Endothelial cell of umbilical vein (primary cell): ENCODE measurements at regions not wholly inside any gene's neighbourhood (a gene's known extent, or its start where the extent isn't known, plus 50 kb on each side); places are given as distances from the start of the nearest gene placed in this dataset.
"Not testable (repeated sequence)": the region's sequence is repeated elsewhere in the genome, so short reads cannot be mapped to it uniquely, and the experiment has no call there.

Experiments used
- BruUV-seq: library from RNA; stranded (reverse); fragments of 400-500 nt; replicated peaks from 2 replicates; lab custom pipeline; 2021; lab: Mats Ljungman, UMichigan
- CTCF ChIA-PET: fragments of 300-600, 350-600 bp; sonication (Branson Sonifier 250); formaldehyde crosslinking; loops from one replicate; lab custom pipeline; 2021; ENCODE audit warnings: antibody characterized with exemption, inconsistent platforms; lab: Charles Lee
- POLR2A ChIA-PET: fragments of 300-600, 350-600 bp; sonication (Branson Sonifier 250); formaldehyde crosslinking; loops from one replicate; lab custom pipeline; 2021; ENCODE audit warnings: antibody characterized with exemption, inconsistent platforms; lab: Charles Lee
- DNase-seq: peaks from one replicate; pipeline ENCODE4 v3.0.0-alpha.2; 2011; ENCODE audit warnings: low read depth, low spot score
- FAIRE-seq: peaks from 2 replicates; lab custom pipeline; 2011; peaks lifted over from hg19 to GRCh38; lab: Jason Lieb, UNC
- H2AFZ ChIP-seq: 2 replicates; pipeline ENCODE4 v1.6.0; 2012; ENCODE audit warnings: low read depth, low read length, control low read depth, inconsistent platforms
- H3K27ac ChIP-seq: 2 replicates; pipeline ENCODE4 v1.5.1; 2011; ENCODE audit warnings: low read depth, mild to moderate bottlenecking, control low read depth, low read length, moderate library complexity; ENCODE audit not compliant: insufficient read depth
- H3K27me3 ChIP-seq, 2 experiments: 2 replicates each; pipeline versions ENCODE4 v1.6.0 to v1.6.1; 2011; ENCODE audit warnings: low read length in 2 of 2, mixed read lengths in 1 of 2; ENCODE audit not compliant: control insufficient read depth in 2 of 2, insufficient read depth in 2 of 2
- H3K36me3 ChIP-seq, 2 experiments: 2 replicates in 1 of 2; 3 replicates in 1 of 2; pipeline ENCODE4 v1.5.1; 2011; ENCODE audit warnings: low read length in 2 of 2, mild to moderate bottlenecking in 1 of 2, moderate library complexity in 1 of 2; ENCODE audit not compliant: control insufficient read depth in 2 of 2, insufficient read depth in 2 of 2; ENCODE audit errors: extremely low read depth in 1 of 2
- H3K4me1 ChIP-seq: 3 replicates; pipeline ENCODE4 v1.5.1; 2011; ENCODE audit warnings: mild to moderate bottlenecking, low read length; ENCODE audit not compliant: control insufficient read depth, insufficient read depth; ENCODE audit errors: extremely low read depth
- H3K4me2 ChIP-seq: 2 replicates; pipeline ENCODE4 v1.6.1; 2011; ENCODE audit warnings: low read length, control low read depth, mixed read lengths; ENCODE audit not compliant: insufficient read depth
- H3K4me3 ChIP-seq, 3 experiments: fragments of 200-600 bp in 1 of 3; sonication (generic), shearing (Covaris generic) in 1 of 3; replicated peaks in 1 of 3; 2 replicates each; pipeline ENCODE4 v1.5.1; 2011 to 2016; ENCODE audit warnings: control low read depth in 3 of 3, low read length in 3 of 3, mild to moderate bottlenecking in 2 of 3, inconsistent platforms in 1 of 3, low read depth in 1 of 3, moderate library complexity in 1 of 3; ENCODE audit not compliant: insufficient read depth in 1 of 3
- H3K79me2 ChIP-seq: 2 replicates; pipeline ENCODE4 v1.6.0; 2012; ENCODE audit warnings: low read length, inconsistent platforms; ENCODE audit not compliant: control insufficient read depth, insufficient read depth
- H3K9ac ChIP-seq: replicated peaks from 2 replicates; pipeline ENCODE3; 2011; ENCODE audit warnings: low read length, control low read depth; ENCODE audit not compliant: insufficient read depth; ENCODE audit errors: extremely low read depth
- H3K9me1 ChIP-seq: replicated peaks from 3 replicates; pipeline ENCODE4 v1.6.0; 2011; ENCODE audit warnings: mild to moderate bottlenecking, low read length; ENCODE audit not compliant: control insufficient read depth, insufficient read depth; ENCODE audit errors: extremely low read depth
- H3K9me3 ChIP-seq: replicated peaks from 2 replicates; pipeline ENCODE4 v1.5.1; 2012; ENCODE audit warnings: low read length, inconsistent platforms; ENCODE audit not compliant: control insufficient read depth, insufficient read depth
- H4K20me1 ChIP-seq: replicated peaks from 2 replicates; pipeline ENCODE3; 2011; ENCODE audit warnings: mild to moderate bottlenecking, low read length; ENCODE audit not compliant: control insufficient read depth, insufficient read depth; ENCODE audit errors: extremely low read depth
- EZH2 ChIP-seq: IDR thresholded peaks from 2 replicates; pipeline ENCODE4 v1.6.1; 2012; ENCODE audit warnings: borderline replicate concordance, low read depth, mild to moderate bottlenecking, moderate library complexity, low read length, inconsistent platforms; ENCODE audit not compliant: severe bottlenecking
- GATA2 ChIP-seq: IDR thresholded peaks from 2 replicates; pipeline ENCODE4 v1.7.0; 2011; ENCODE audit warnings: low read depth, mild to moderate bottlenecking, moderate library complexity, mixed read lengths, low read length; ENCODE audit not compliant: insufficient read length, insufficient read depth
- JUN ChIP-seq: IDR thresholded peaks from 2 replicates; pipeline ENCODE4 v1.6.1; 2011; ENCODE audit warnings: borderline replicate concordance, low read depth; ENCODE audit not compliant: insufficient read length, insufficient read depth
- MYC ChIP-seq: IDR thresholded peaks from one replicate; pipeline ENCODE4 v1.6.1; 2011; ENCODE audit warnings: mild to moderate bottlenecking, low read depth, low read length
- POLR2A ChIP-seq: IDR thresholded peaks from 2 replicates; pipeline ENCODE4 v1.6.1; 2012; ENCODE audit warnings: low read depth, mild to moderate bottlenecking, control low read depth, low read length
- dilution Hi-C: fragments of 300-500 bp; cut with MboI; formaldehyde crosslinking; loops from one replicate; pipeline ENCODE4 v1.15.0; 2019; ENCODE audit warnings: low sequenced_read_pairs; ENCODE audit not compliant: extremely low pct_ligation_motif_present
- intact Hi-C: fragments of 100-400 bp; cut with micrococcal nuclease; formaldehyde crosslinking; loops from one replicate; pipeline ENCODE4 v1.10.0; 2022
- TF ChIP-seq, protein P1 (sequence below), 2 donors: IDR thresholded peaks; 1 replicate in 1 of 2; 2 replicates in 1 of 2; pipeline ENCODE4 v1.5.1; 2011; ENCODE audit warnings: low read length in 2 of 2, mild to moderate bottlenecking in 2 of 2, moderate library complexity in 2 of 2, control low read depth in 1 of 2, inconsistent platforms in 1 of 2, low read depth in 1 of 2; ENCODE audit not compliant: insufficient read depth in 1 of 2; ENCODE audit errors: extremely low read depth in 1 of 2

DNA sequence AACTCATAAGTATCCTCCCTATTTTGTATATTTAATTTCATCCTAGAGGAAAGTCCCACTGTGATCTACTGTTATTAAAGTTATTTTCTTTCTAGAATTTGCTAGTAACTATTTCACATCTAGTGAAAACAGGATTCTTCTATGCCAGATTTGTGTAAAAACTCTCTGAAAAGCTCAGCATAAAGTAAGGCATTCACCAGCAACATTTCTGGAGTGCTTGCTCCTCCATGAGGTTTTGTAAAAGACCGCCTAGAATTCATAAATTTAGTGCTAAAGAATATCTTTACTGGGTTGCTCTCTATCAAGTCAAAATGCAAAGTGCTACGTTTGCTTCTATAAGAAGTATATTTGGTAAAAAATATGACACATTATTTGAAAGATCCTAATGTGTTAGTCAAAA, 173.5 kb upstream of the IRAK1BP1 start:
- H2AFZ ChIP-seq, result no peak overlapping the region
- H3K79me2 ChIP-seq, result no peaks in the 10 kb centered on the region
- no peak overlapping the region for H3K9ac ChIP-seq
- TF ChIP-seq MYC (no peak), GATA2 (no peak), POLR2A (no peak), EZH2 (no peak), JUN (no peak)
- TF ChIP-seq, protein P1, sequence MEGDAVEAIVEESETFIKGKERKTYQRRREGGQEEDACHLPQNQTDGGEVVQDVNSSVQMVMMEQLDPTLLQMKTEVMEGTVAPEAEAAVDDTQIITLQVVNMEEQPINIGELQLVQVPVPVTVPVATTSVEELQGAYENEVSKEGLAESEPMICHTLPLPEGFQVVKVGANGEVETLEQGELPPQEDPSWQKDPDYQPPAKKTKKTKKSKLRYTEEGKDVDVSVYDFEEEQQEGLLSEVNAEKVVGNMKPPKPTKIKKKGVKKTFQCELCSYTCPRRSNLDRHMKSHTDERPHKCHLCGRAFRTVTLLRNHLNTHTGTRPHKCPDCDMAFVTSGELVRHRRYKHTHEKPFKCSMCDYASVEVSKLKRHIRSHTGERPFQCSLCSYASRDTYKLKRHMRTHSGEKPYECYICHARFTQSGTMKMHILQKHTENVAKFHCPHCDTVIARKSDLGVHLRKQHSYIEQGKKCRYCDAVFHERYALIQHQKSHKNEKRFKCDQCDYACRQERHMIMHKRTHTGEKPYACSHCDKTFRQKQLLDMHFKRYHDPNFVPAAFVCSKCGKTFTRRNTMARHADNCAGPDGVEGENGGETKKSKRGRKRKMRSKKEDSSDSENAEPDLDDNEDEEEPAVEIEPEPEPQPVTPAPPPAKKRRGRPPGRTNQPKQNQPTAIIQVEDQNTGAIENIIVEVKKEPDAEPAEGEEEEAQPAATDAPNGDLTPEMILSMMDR (IDR thresholded peaks at IDR 0.05; ENCODE audit: extremely low read depth in 1 of 2, insufficient read depth in 1 of 2, low read depth in 1 of 2, low read length in 2 of 2), result no peak
- intact Hi-C loops (loop anchor here (5.0 kb wide), 1 partner anchor 257 kb away; no protein-coding TSS in a partner anchor), dilution Hi-C loops (no loop called here)
- no TSS peak for BruUV-seq
- no peak overlapping the region for H3K4me2 ChIP-seq
- H3K9me3 ChIP-seq, result no peaks in the 10 kb centered on the region
- H3K27ac ChIP-seq, result no peak overlapping the region
- POLR2A ChIA-PET, result no interaction called here
- H3K27me3 ChIP-seq, result peaks cover 11 to 14% of the 10 kb centered on the region in 2 experiments
- no peaks in the 10 kb centered on the region for H4K20me1 ChIP-seq
- no peak overlapping the region for H3K4me3 ChIP-seq
- H3K36me3 ChIP-seq, result no peaks in the 10 kb centered on the region
- no peak for FAIRE-seq
- H3K9me1 ChIP-seq, result no peaks in the 10 kb centered on the region
- CTCF ChIA-PET, result interaction anchor here (0.5 to 1.5 kb wide), 3 partner anchors 16 to 1074 kb away, joined by 3 to 6 read pairs (median 5); no protein-coding TSS in a partner anchor
- no peak for DNase-seq
- no peaks in the 10 kb centered on the region for H3K4me1 ChIP-seq

DNA sequence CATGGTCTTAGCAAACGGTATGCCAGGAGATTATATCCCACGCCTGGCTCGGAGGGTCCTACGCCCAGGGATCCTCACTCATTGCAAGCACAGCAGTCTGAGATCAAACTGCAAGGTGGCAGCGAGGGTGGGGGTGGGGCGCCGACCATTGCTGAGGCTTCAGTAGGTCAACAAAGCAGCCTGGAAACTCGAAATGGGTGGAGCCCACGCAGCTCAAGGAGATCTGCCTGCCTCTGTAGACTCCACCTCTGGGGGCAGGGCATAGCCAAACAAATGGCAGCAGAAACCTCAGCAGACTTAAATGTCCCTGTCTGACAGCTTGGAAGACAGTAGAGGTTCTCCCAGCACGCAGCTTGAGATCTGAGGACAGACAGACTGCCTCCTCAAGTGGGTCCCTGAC, 172.7 kb upstream of the IRAK1BP1 start:
- H3K9me3 ChIP-seq, POLR2A ChIA-PET, H3K9me1 ChIP-seq, DNase-seq, H2AFZ ChIP-seq, BruUV-seq, dilution Hi-C loops, H3K36me3 ChIP-seq, H3K9ac ChIP-seq, H4K20me1 ChIP-seq, H3K4me2 ChIP-seq, FAIRE-seq, H3K4me1 ChIP-seq, H3K4me3 ChIP-seq, H3K79me2 ChIP-seq, H3K27ac ChIP-seq: not testable (repeated sequence)
- intact Hi-C loops, result loop anchor here (5.0 kb wide), 1 partner anchor 257 kb away; no protein-coding TSS in a partner anchor
- CTCF ChIA-PET, result interaction anchor here (1.5 kb wide), 1 partner anchor 1075 kb away, joined by 6 read pairs; no protein-coding TSS in a partner anchor
- peaks cover 8 to 14% of the 10 kb centered on the region in 2 experiments for H3K27me3 ChIP-seq
